Cardiac septum (tissue), 1 donor: ENCODE measurements at regions not wholly inside any gene's neighbourhood (a gene's known extent, or its start where the extent isn't known, plus 50 kb on each side); places are given as distances from the start of the nearest gene placed in this dataset.

Experiments
- DNase-seq: peaks from one replicate; pipeline ENCODE4 v3.0.0-alpha.2; 2020; ENCODE audit warnings: low spot score
- intact Hi-C: fragments of 100-400 bp; cut with DNase I; formaldehyde crosslinking; loops from one replicate; pipeline ENCODE4 v1.14.0; 2022
- donor health status: DM: no; HTN: no; CAD: no.

GRCh38 chr13:26456650-26457049 is 100.8 kb upstream of the WASF3 start:
- DNase-seq, result no peak
- intact Hi-C loops, result no loop called here

- no peak for DNase-seq
- intact Hi-C loops, result no loop called here
These were observed 100.3 kb upstream of the WASF3 start for GRCh38 chr13:26457212-26457611.

GRCh38 chr13:26458196-26458749 is 99.2 kb upstream of the WASF3 start:
- no peak for DNase-seq
- intact Hi-C loops, result no loop called here

- intact Hi-C loops, result no loop called here
- no peak for DNase-seq
These were observed 98.0 kb upstream of the WASF3 start for GRCh38 chr13:26459276-26460131.

GRCh38 chr13:26460648-26461047 is 96.8 kb upstream of the WASF3 start:
- intact Hi-C loops, result no loop called here
- DNase-seq, result peak; percentile 80

GRCh38 chr13:26463296-26463695 is 94.2 kb upstream of the WASF3 start:
- DNase-seq, result no peak
- intact Hi-C loops, result no loop called here

- intact Hi-C loops, result no loop called here
- DNase-seq, result peak; percentile 73
These were observed 93.6 kb upstream of the WASF3 start for GRCh38 chr13:26463848-26464247.

- DNase-seq, result peak; percentile 74
- intact Hi-C loops, result no loop called here
These were observed 92.0 kb upstream of the WASF3 start for GRCh38 chr13:26465514-26465913.

GRCh38 chr13:26465954-26466353 is 91.5 kb upstream of the WASF3 start:
- intact Hi-C loops, result no loop called here
- DNase-seq, result no peak

- peak; percentile 26 for DNase-seq
- intact Hi-C loops, result no loop called here
These were observed 89.2 kb upstream of the WASF3 start for GRCh38 chr13:26468265-26468801.

- DNase-seq, result peak; percentile 24
- intact Hi-C loops, result no loop called here
These were observed 87.9 kb upstream of the WASF3 start for GRCh38 chr13:26469602-26470001.

- intact Hi-C loops, result no loop called here
- peak; percentile 38 for DNase-seq
These were observed 85.7 kb upstream of the WASF3 start for GRCh38 chr13:26471807-26472206.

GRCh38 chr13:26473571-26474230 is 83.8 kb upstream of the WASF3 start:
- peak; percentile 57 for DNase-seq
- intact Hi-C loops, result no loop called here

GRCh38 chr13:26474286-26474685 is 83.2 kb upstream of the WASF3 start:
- intact Hi-C loops, result no loop called here
- DNase-seq, result peak; percentile 10

- peak; percentile 67 for DNase-seq
- intact Hi-C loops, result no loop called here
These were observed 82.0 kb upstream of the WASF3 start for GRCh38 chr13:26475176-26476110.

- DNase-seq, result peak; percentile 75
These were observed 81.2 kb upstream of the WASF3 start for GRCh38 chr13:26476111-26476781.

GRCh38 chr13:26476782-26477142 is 80.7 kb upstream of the WASF3 start:
- intact Hi-C loops, result no loop called here
- peak; percentile 6 for DNase-seq

More at GRCh38 chr13:26476111-26476781, 81.2 kb upstream of the WASF3 start:
- intact Hi-C loops, result no loop called here

GRCh38 chr13:26477681-26478080 is 79.8 kb upstream of the WASF3 start:
- DNase-seq, result no peak
- intact Hi-C loops, result no loop called here
